D721Med (cell line): ENCODE measurements at regions not wholly inside any gene's neighbourhood (a gene's known extent, or its start where the extent isn't known, plus 50 kb on each side); places are given as distances from the start of the nearest gene placed in this dataset.
"Not testable (repeated sequence)": the region's sequence is repeated elsewhere in the genome, so short reads cannot be mapped to it uniquely, and the experiment has no call there.

Source experiments
- DNase-seq: peaks from one replicate; pipeline ENCODE4 v3.0.0; 2011; ENCODE audit warnings: low spot score; ENCODE audit not compliant: insufficient read length
- FAIRE-seq: peaks from 2 replicates; lab custom pipeline; 2011; peaks lifted over from hg19 to GRCh38; lab: Jason Lieb, UNC
- CTCF ChIP-seq: IDR thresholded peaks from 2 replicates; pipeline ENCODE4 v1.5.1; 2012; ENCODE audit warnings: mild to moderate bottlenecking, control low read depth; ENCODE audit not compliant: insufficient read depth; ENCODE audit errors: missing control alignments

GRCh38 chr4:127505203-127505602, 127.6 kb upstream of the INTU start:
- TF ChIP-seq CTCF = no peak
- DNase-seq (no peak), FAIRE-seq (no peak)

- DNase-seq (no peak), FAIRE-seq (no peak)
- TF ChIP-seq CTCF = no peak
Measured at GRCh38 chr4:127506283-127506682, 126.5 kb upstream of the INTU start.

- TF ChIP-seq CTCF = no peak
- DNase-seq (no peak), FAIRE-seq (no peak)
Measured at GRCh38 chr4:127509155-127509554, 123.6 kb upstream of the INTU start.

- FAIRE-seq = not testable (repeated sequence)
Measured at GRCh38 chr4:127512672-127513071, 120.1 kb upstream of the INTU start.

GRCh38 chr4:127515259-127515658, 117.5 kb upstream of the INTU start:
- not testable (repeated sequence) for FAIRE-seq, DNase-seq

More at GRCh38 chr4:127512672-127513071, 120.1 kb upstream of the INTU start:
- DNase-seq = not testable (repeated sequence)

- DNase-seq = no peak
- FAIRE-seq = no peak
- TF ChIP-seq CTCF = no peak
Measured at GRCh38 chr4:127518046-127518445, 114.7 kb upstream of the INTU start.

- DNase-seq (no peak), FAIRE-seq (no peak)
- no peak for TF ChIP-seq CTCF
Measured at GRCh38 chr4:127521463-127521862, 111.3 kb upstream of the INTU start.

- no peak for TF ChIP-seq CTCF
- FAIRE-seq (no peak), DNase-seq (no peak)
Measured at GRCh38 chr4:127523369-127523768, 109.4 kb upstream of the INTU start.
